ENCODE measurements at regions not wholly inside any gene's neighbourhood (a gene's known extent, or its start where the extent isn't known, plus 50 kb on each side); places are given as distances from the start of the nearest gene placed in this dataset.
"Not testable (repeated sequence)": the region's sequence is repeated elsewhere in the genome, so short reads cannot be mapped to it uniquely, and the experiment has no call there.

- DNase-seq, result not testable (repeated sequence)
Measured at GRCh38 chr20:29320216-29320949, 1937.1 kb upstream of the DEFB115 start.

DNA sequence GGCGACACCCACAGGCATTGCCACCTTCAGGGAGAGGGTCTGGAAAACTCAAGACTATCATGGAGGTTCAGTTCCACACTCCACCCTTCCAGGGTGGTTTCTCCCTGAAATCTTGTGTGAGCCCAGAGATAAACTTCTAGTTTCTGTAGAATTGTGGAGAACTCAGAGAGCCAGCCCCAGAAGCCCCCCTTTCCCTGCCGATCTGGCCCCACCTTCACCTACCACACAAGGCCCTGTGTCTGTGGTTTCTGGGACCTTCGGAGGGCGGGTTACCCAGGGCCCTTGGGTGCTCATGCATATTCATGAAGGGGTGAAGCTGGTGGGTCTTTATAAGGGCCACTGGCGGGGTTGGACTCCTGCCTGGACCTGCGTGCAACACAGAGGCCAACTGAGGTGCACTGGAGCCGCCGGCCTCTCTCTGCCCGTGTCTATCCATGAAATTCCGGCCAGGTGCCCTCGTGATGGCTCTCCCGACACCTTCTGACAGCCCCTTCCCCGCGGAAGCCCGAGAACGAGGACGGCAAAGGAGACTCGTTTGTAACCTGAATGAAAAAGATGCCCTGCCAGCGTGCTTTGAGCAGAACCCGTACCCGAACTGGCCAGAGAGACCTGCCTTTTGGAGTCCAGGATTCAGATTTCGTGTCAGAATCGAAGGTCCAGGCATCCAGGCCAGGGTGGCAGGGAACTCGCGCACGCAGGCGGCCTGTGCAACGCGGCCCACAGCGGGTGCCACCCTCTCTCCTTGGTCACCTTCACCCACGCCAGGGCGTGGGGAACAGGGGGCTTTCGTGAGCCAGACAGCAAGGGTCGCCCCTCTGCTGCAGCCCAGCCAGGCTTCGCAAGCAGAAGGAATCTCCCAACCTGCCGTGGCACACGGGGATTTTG is 1933.6 kb upstream of the DEFB115 start:
- DNase-seq, result not testable (repeated sequence)

- DNase-seq, result not testable (repeated sequence)
Measured at GRCh38 chr20:29324516-29325303, 1932.8 kb upstream of the DEFB115 start.

GRCh38 chr20:29325304-29325640 is 1932.2 kb upstream of the DEFB115 start:
- no peak for DNase-seq

DNA sequence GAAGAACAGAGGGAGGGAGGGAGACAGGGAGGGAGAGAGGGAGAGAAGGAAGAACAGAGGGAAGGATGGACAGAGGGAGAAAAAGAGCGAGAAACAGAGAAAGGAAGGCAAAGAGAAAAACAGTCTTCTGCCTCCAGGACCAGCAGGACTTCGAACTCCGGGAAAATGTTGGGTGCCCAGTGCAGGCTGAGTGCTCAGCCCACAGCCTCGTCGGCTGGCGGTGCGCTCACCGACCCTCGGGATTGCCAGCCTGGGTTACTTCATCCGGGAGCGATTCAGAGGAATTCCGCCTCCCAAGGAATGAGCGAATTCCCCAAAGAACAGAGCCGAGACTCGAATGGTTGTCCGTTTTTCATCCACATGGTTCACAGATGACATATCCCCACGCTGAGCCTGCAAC is 1931.7 kb upstream of the DEFB115 start:
- DNase-seq, result not testable (repeated sequence)

DNA sequence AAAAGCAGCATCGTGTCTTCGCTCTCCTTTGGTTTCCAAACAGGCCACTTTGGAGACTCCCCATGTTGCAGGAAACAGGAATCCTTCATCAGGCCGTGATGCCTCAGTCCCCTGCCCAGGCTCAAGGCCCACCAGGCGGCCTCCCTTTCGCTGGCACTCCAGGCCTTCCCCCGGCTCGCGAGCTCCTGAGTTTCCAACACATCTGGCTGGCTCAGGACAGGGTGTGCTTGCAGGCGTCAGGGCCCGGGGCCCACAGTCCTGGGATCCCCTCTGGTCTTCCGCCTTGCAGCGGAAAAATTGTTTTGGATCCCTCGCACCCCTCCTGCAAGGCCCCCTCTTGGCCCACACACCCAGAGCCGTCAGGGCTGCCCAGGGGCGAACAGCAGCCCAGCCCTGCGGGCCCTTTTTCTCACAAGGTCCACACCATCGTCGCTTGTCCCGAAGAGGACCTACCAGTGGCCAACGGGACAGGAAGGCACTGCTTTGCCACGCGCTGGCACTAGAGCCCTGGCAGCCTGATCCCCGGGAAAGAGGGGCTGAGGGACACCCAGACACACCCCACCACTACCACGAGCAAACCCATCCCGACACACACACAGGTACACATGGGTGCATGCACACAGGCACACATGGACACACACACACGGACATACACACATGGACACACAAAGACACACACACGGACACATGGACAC is 1930.9 kb upstream of the DEFB115 start:
- no peak for DNase-seq

GRCh38 chr20:29327600-29328420 is 1929.7 kb upstream of the DEFB115 start:
- DNase-seq, result not testable (repeated sequence)

- not testable (repeated sequence) for DNase-seq
Measured at GRCh38 chr20:29330429-29331115, 1926.9 kb upstream of the DEFB115 start.

DNA sequence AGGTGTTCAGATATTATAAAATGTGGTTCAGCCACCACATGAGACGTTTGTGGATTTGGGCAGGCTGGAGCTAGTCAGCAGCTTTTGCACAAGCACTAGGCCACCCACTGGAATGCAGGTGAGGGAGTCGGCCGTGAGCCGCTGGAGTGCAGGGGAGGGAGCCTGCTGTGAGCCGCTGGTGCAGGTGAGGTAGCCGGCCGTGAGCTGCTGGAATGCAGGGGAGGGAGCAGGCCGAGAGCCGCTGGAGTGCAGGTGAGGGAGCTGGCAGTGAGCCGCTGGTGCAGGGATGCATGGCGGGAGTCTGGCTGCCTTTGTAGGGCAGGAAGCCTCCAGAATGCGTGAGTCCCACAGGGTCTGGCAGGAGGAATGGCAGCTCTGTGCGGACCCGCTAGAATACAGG is 1907.6 kb upstream of the DEFB115 start:
- DNase-seq, result no peak

DNA sequence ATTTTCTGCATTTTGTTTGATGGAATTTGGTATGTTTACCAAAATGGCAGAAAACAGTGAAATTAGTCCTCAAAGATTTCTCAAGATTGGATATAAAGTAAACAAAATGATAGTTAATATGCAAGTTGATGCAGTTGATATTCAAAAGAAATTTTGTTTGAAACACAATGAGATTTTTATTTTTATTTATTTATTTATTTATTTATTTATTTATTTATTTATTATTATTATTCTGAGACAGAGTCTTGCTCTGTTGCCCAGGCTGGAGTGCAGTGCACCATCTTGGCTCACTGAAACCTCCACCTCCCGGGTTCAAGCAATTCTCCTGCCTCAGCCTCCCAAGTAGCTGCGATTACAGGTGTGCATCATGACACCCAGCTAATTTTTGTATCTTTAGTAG is 1881.5 kb upstream of the DEFB115 start:
- DNase-seq, result not testable (repeated sequence)

GRCh38 chr20:29392853-29393252 is 1864.6 kb upstream of the DEFB115 start:
- not testable (repeated sequence) for DNase-seq

DNA sequence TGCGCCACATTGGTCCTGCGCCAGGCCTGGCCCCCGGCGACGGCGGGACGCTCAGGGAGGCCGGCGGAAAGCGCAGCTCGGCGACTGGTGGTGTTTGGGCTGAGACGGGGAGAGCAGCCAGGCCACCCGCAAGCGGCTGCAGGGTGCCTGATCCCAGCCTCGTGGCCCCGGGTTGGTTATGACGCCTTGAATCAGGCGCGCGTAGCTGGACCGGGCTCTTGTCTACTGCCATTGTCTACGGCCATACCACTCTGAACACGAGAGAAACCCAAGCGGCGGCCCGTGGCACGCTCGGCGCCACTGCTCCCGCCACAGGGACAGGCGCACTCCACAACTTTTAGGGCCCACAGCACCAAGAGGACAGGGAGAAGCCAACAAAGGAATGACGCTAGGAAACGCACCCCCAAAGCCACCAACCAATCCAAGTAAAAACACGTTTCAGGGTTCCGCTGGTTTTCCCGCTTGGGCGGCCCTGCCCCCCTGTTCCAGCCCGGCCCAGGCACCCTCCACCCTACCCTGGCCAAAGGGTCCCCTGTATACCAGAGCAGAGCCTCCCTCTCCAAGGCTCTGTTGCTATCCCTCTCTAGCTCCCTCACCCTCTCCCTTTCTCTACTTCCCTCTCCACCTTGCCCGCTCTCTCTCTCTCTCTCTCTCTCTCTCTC is 1849.3 kb upstream of the DEFB115 start:
- DNase-seq, result no peak

- DNase-seq, result not testable (repeated sequence)
Measured at GRCh38 chr20:29408707-29409106, 1848.8 kb upstream of the DEFB115 start.

DNA sequence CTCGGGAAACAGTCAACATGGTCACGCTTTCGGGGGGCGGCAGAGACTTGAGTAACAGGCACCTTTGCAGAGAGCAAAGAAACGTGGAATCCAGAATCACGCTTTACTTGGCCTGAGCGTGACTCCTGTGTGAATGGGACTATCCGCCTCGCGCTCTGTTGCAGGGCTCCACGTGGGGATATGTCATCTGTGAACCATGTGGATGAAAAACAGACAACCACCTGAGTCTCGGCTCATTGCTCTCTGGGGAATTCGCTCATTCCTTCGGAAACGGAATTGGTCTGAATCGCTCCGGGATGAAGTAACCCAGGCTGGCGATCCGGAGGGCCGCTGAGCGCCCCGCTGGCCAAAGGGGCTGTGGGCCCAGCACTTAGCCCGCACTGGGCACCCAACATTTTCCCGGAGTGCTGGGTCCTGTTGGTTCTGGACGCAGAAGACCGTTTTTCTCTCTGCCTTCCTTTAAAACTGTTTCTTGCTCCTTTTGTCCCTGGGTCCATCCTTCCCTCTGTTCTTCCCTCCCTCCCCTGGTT is 1848.2 kb upstream of the DEFB115 start:
- not testable (repeated sequence) for DNase-seq

DNA sequence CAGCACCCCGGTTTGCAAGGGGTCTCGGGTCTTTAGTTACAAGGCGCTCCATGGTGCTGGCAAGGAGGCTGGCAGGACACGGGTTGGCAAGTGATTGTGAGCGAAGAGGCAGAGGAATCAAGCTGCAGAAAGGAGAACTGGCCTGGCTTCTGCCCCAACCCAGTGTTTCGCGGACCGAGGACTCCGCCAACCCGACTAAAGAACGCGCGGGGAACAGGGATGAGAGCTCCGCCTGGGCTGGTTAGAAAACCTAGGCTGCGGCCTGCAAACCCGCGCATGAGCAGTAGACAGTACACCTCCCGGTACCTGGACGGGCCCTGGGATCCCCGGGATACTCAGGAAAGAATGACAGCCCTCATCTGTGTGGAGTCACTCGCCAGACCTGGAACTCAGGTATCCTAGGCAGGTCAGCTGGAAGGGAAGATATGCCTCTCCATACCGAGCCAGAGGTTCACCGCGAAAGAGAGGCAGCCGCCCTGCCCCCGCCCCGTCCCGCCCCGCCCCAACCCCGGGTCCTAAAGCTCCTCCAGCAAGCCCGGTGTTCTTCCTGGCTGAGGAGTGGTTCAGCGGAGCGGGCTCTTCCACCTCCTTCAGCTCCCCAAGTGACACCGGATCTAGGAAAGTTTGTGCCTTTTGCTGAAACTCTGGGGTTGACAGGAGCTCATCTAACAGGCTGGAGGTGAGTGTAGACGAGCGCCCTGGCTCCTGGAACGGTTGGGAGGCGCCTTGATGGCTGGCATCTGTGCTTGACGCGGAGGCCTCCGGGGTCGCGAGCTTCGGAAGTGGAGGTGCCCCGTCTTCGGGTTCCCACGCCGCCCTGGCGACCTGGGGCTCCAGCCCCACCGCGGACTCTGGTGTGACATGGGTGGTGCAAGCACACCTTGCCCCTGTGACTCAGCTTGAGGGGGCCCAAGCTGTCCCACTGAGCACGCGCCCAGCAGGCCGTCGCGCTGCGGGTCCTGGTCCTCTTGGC is 1847.3 kb upstream of the DEFB115 start:
- no peak for DNase-seq

- DNase-seq, result no peak
Measured at GRCh38 chr20:29410806-29411457, 1846.5 kb upstream of the DEFB115 start.

- DNase-seq, result not testable (repeated sequence)
Measured at GRCh38 chr20:29411458-29411820, 1846.0 kb upstream of the DEFB115 start.

GRCh38 chr20:29419378-29419777 is 1838.1 kb upstream of the DEFB115 start:
- DNase-seq, result no peak
